ENCODE measurements at regions not wholly inside any gene's neighbourhood (a gene's known extent, or its start where the extent isn't known, plus 50 kb on each side); places are given as distances from the start of the nearest gene placed in this dataset.

DNA sequence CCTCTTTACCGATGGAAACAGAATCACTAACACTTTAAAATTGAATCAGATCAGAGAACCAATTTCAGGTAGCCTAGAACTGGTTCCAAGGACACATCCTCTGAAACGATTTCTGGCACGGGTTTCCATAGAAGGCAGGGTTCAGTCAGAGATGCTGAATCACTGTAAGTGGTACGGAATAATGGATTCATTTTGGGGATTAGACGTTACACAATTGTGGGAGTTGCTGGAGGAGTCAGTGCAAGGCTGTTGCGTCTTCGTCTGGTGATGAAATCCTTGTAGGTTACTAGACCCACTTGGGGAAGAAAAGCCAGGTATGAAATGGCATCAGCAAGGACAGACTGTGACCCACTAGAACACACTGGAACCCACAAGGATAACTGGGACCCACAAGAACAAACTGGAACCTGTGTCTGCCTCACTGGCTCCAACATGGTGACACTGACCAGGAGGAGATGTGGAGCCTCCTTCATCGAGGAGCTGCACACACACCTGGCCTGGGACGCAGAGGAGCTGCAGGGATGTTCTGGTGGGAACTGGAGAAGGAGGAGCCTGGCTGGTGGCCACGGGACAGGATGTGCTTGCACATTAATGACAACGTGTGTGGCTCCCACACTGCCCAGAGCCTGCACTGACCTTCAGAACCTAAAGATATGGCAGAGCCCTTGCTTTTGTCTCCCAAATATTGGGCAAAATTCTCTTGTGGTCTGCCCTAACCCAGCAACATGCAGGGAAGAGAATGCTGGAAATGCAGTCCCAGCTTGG, 105.1 kb downstream of the TRAPPC11 start:
- DNase-seq (ENCODE audit: low read depth): no peak

GRCh38 chr4:183765251-183765911, 106.3 kb downstream of the TRAPPC11 start:
- no peak for DNase-seq (ENCODE audit: low read depth)

DNA sequence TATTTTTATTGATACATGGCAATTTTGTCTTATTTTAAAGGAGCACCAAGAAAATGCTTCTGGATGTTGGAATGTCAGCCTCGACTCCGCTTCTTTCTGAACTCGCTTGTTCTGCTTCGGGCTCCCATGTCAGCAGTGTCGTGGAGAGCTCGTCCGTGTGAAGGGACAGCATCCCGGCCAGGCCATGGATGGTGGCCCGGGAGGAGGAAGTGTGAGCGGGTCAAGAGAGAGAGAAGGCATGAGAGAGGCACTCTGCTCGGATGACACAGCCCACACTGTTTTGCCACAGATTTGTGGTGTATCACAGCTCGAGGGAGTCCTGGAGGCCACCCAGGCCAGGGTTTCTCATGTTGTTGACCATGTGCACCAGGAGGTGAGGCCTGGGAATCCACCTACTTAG, 107.0 kb downstream of the TRAPPC11 start:
- DNase-seq (ENCODE audit: low read depth): no peak

DNA sequence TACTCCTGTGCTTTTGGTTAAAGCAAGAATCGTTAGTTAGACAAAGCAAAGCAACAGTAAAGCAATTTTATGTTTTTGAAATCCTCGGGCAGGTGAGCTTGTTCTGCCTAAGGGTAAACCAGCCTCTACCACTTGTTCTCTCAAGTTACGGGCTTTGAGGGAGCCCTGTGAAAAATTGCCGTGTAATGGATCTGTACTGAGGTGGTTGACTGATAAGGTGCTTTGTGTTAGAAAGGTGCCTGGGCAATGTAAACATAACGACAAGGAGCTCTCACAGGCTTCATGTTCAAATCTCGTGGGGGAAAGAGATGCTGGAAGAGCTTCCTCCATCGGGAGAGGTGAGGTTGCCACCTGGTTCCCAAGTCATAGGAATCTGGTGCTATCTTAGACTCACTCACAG, 111.8 kb downstream of the TRAPPC11 start:
- no peak for DNase-seq (ENCODE audit: low read depth)

- DNase-seq (ENCODE audit: low read depth): no peak
Measured at GRCh38 chr4:183772361-183772760, 113.3 kb downstream of the TRAPPC11 start.

DNA sequence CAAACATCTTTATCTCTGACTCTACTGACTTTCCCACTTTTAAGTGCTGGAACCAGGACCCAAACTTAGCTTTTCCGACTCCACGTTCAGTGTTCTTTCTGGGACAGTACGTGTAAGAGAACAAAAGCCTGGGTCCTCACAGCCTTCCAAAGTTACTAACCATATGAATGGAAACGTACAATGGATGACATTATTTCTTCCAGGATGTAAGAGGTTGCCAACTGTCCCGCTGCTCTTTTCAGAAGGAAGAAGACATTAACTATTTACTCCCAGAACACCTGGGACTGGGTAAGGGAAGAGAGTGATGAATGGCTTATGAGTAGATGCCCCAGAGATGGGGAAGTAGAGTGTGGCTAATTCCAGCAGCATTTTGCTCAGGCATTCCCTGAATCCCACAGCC, 114.7 kb downstream of the TRAPPC11 start:
- DNase-seq (ENCODE audit: low read depth): no peak

DNA sequence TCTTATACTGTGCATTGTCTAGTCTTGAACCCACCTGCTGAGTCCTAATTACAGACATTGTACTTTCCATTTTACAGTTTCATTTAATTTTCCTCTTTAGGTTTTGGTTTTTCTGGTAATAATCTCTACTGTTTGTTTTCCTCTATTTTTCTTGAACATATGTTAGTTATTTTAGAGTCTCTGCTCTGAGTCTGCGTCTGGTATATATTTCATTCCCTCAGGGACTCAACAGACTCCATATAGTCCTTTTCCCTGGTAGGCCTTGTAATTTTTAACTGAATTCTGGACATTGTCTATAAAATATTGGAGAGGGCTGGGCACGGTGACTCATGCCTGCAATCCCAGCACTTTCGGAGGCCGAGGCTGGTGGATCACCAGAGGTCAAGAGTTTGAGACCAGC, 121.8 kb upstream of the STOX2 start:
- DNase-seq (ENCODE audit: low read depth): no peak

GRCh38 chr4:183783991-183784553, 121.0 kb upstream of the STOX2 start:
- no peak for DNase-seq (ENCODE audit: low read depth)

DNA sequence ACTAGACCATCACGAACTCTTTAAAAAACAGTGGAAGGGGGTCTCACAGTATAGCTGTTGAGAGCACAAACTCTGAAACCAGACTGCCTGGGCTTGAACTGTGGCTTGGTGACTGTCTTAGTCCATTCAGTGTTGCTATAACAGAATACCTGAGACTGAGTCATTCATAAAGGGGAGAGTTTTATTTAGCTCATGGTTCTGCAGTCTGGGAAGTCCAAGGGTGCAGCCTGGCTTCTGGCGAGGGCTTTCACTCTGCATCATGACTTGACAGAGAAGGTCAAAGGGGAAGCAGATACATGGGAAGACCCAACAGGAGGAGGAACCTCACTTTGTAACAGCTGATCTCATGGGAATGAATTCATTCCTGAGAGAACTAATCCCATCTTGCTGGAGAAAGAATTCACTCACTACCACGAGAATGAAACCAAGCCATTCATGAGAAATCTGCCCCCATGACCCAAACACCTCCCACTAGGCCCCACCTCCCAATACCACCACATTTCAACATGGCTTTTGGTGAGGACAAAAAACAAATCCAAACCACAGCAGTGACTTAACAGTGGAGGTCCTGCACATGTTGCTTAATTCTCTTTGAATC, 116.7 kb upstream of the STOX2 start:
- DNase-seq (ENCODE audit: low read depth): no peak

- DNase-seq (ENCODE audit: low read depth): no peak
Measured at GRCh38 chr4:183789657-183790056, 115.5 kb upstream of the STOX2 start.

DNA sequence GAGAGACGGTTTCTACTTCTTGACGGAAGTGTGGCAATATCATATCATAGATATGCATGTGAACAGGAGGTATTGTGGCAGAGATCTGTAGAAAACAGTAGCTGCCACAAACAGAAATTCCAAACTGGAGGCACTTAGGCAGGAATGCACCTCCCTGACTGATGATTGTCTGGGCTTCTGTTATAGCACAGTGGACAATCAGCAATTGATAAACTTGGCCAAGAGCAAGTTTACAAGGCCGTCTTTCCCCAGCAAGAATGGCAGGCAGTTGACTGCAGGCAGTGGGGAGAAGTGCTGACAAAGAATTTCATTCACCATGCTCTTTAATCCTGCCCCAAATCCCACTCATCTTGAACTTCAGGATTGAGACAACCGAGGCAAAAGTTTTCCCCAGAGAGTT, 114.4 kb upstream of the STOX2 start:
- no peak for DNase-seq (ENCODE audit: low read depth)

DNA sequence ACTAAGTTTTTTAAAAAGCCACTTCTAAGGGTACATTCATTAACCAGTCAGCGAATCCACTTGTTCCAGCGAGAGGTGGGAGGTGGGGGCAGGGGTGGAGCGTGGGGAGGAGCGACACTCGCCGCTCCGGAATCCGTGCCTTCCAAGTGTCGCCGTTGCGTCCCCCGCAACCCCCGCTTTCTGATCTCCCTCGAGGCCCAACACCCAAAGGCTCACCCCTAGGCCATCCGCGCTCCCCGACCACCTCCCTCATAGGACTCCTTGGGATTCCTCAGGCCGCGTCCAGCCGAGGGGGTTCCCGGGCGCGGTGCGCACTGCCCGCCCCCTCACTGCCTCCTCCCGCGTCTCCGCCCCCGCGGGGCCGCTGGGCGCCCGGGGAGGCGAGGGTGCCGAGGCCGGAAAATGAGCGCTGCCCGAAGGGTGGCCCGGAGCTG, 108.1 kb upstream of the STOX2 start:
- DNase-seq (ENCODE audit: low read depth): no peak

DNA sequence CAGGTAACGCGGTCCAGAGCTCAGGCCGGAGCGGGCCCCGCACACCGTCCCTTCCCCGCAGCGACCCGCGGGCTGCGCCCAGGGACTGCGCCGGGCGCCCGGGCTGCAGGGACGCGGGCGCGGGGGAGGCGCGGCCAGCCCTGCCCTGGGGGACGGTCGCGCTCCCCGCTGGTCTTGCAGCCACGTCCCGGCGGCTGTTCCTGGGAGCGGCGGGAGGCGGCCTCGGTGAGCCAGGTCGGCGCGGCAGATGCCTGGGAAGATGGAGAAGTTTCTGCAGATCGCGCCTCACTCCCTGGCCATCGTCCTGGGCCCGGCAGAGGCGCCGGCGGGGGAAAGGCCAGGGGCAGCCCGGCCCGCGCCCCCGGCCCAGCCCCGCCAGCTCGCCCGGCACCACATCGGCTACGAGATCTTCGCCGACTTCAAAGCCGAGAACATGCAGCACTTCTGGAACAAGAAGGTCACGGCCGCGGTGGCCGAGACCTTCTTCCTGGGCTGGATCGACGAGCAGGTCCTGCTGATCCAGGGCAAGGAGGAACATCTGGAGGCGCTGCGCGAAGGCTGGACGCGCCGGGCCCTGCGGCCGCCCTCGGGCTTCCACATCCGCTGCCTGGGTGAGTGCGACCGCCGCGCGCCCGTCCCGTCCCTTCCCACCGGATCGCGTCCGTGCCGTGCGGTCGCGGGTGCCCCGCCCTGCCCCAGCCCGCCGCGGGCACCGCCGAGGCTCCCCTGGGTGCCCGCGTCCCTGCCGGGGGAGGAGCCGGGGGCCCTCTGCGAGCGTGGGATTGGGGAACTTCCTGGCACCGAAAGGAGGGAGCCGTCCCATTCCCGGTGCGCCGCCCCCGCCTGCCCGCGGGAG, 107.4 kb upstream of the STOX2 start:
- DNase-seq (ENCODE audit: low read depth): no peak

GRCh38 chr4:183798301-183799253, 106.5 kb upstream of the STOX2 start:
- DNase-seq (ENCODE audit: low read depth): no peak

GRCh38 chr4:183801457-183802165, 103.5 kb upstream of the STOX2 start:
- no peak for DNase-seq (ENCODE audit: low read depth)

GRCh38 chr4:183806341-183806740, 98.8 kb upstream of the STOX2 start:
- no peak for DNase-seq (ENCODE audit: low read depth)

DNA sequence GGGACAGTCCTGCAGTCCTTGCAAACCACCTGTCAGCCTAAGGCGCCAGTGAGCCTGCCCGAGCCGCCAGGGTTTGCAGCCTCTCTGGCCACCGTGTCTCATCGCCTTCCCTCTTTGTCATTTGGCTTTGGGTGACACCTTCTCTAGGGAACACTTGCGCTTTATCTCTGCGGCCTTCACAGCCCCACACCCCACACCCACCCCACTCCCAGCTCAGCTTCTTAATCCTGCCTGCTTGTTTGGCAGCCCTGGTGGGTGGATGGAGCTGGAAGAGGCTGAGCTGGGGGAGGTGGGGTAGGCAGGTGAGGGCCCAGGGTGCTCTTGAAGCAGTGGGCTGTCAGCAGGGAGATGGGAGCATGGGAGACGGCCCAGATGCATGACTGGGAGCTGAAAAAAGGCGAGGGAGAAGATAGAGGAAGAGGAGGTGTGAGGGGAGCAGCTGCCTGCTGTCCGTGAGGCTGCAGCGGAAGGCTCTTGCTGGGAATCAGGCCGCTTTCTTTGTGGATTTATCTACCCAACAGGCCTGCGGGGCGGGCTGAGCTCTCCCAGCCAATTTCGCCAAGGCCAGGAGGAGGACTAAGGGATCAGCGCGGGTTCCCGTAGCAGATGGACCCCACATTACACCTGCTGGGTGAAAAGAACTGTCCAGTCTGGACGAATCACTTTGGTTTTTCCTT, 97.5 kb upstream of the STOX2 start:
- DNase-seq (ENCODE audit: low read depth): no peak

DNA sequence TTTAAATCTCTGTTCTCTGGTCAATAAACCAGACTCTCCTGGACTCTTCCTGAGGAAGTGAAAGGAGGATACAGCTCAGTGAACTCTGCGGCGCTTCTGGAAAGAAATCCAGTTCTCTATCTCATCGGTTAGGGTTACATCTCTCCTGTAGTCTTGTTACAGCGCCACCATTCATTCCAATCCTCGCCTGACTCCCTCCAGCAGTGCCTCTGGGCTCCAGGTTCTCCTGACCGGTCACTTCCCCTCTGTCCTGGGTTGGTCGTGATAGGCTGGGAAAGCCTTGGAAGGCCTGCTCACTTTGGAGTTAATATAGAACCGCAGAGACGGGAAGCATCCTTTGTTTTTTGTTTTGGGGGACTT, 97.0 kb upstream of the STOX2 start:
- DNase-seq (ENCODE audit: low read depth): no peak

DNA sequence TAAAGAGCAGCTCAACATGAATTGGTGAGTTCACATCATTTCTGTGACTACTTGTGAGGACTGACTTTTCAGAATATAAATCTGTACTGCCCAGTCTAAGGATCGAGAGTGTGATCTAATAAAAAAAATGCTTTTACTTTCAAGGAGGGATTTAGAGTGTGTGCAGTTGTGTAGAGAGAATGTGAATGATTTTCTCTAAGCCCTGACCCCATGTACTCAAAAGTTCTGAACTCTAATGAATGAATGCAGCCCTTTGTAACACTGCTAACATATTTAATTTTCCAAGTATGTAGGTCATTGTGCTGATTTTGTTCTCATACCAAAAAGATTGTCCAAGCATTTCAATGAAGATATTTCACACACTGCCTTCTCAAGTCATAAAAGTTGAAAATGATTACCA, 92.5 kb upstream of the STOX2 start:
- no peak for DNase-seq (ENCODE audit: low read depth)

DNA sequence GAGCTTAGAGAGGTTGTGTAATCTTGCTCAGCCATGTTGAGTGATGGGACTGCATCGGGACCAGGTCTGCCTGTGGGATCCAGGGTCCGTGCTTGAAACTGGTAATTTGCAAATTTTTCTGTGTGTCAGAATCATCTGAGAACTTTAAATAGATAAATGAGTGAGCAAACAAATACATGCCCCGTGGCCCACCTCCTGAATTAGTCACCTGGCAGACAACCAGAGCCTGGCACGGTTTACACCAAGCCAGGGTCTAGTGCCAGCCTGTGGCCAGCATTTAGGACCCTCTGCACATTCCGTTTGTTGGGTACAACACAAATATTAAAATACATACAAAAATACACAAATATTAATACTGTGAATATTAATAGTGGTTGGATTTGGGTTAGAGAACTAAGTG, 90.6 kb upstream of the STOX2 start:
- DNase-seq (ENCODE audit: low read depth): no peak
